NCI-H82 (cell line): ENCODE measurements at regions not wholly inside any gene's neighbourhood (a gene's known extent, or its start where the extent isn't known, plus 50 kb on each side); places are given as distances from the start of the nearest gene placed in this dataset.

Experiments used
- DNase-seq: peaks from one replicate; lab custom pipeline; 2025; lab: John Stamatoyannopoulos, UW

DNA sequence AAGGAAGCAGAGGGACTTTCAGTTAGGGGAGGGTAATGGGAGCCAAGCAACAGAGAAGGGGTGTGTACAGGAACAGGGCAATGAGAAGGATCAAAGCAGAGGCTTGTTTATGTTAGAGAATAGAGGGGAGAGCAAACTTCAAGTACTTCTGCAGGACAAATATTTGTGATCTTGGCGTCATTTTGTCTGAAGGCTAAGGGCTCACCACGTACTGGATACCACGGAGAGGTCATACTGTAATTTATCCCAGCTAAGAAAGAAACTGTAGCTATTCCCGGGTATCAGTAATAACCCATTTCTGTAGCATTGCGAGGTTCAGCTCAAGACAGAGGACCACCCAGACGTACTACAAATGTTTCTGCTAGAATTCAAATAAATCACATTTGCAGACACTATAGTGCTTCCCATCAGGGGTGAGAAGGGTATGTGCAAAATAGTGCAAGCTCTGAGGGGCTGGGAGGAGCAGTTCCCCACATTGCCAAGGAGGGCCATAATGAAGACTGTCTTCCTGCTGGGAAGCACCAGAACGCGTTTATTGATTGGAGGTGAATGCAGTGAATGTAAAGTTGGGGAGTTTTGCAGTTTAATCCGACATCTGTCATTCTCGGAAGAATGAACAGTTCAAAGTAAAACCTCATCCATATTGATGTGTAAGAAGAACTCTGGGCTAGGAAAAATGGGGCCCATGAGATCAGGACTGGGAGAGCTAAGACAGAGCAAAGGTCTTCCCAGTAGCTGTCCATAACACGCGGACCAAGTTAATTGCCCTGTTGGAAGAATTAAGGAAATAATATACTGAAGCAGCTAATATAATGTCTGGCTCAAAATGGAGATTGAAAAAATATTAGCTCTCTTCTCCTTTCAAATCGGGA lies 136.9 kb downstream of the RWDD3 start:
- DNase-seq, result no peak

DNA sequence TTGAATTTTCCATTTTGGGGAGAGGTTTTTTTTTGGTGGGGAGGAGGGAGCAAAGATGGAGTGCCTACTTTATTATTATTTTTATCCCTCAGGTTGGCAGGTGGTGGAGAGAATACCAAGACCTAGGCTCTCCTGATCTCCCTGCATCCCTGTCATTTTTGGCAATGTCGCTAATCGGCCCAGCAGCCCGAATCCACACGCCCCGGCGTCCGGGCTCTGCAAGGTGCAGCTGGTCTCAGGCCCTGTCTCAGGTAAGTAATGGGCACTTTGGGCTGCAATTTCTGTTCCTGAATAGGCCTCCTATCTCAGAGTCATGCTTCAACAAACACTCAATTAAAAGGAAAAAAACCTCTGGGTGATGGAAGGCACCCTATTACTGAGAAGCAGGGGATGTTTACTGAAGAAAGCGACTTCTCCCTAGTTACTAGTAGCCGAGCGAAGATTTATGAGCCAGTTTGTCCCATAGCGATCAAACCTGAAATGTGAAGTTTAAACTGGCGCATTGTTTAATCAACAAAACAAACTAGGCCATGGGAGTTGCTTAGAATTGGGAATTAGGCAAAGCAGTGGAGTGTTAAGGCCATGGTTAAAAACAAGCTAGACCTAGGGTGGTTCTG lies 137.8 kb downstream of the RWDD3 start:
- no peak for DNase-seq

DNA sequence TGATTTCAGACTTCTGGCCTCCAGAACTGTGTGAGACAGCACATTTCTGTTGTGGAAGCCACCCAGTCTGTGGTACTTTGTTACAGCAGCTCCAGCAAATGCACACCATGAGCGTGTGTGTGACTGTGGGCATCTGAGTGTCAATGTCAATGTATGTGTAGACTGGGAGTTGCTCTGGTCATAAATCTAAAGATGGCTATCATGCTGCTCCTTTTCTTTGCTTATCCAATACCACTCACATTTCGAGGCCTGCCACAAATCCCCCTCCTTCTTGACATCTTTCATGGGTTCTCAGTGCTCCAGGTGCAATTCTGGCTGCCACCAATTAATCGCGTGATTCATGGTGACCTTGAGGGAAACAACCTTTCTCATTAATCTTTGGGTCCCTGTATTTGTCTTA lies 141.2 kb downstream of the RWDD3 start:
- DNase-seq, result no peak

DNA sequence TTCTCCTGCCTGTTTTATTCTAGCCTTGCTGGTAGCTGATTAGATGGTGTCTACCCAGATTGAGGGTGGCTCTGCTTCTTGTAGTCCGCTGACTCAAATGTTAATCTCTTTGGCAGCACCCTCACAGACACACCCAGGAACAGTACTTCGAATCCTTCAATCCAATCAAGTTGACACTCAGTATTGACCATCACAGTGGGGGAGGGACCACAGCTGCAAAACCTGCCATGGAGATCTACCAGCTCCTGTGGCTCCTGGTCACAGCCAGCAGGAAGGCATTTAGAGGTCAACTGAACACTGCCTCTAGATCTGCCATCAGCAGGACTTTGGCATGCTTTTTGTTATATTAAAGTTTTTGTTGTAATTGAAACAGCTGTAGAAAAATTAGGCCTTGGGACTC lies 146.9 kb downstream of the RWDD3 start:
- DNase-seq, result peak; percentile 68

DNA sequence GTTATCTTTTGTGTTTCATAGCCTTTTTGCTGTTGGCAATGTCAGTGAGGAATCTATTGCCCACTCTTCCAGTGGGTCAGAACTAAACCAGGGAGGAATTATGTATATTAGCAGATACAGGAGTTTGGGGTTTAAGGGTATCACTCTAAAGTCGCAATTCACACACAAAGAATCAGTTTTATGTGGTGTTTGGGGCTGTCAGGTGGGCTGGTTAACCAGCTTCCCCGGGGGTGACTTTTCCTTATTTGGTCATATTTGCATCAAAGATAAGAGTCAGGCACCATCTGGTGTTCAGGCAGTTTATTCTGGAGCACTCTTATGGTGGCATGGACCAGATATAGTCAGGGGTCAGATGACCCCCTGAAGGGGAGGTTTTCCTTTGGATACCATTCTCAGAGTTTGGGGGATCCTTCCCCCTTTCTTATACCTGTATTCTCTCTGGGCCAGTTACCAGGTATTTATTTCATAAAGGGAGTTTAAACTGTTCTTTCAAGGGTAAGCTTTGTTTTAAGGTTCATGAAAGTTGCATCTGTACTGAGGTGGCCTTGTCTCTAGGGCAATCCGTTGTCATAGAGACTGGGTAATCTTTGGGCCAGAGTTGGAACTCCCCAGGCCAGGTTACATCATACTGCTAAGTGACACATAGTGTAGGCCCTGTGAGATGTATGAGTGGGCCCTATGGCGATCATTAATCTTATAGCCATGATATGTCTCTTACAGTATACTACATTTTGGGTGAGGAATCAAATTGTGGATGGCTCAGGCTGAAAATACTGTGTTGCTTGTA lies 148.2 kb downstream of the RWDD3 start:
- peak; percentile 30 for DNase-seq

DNA sequence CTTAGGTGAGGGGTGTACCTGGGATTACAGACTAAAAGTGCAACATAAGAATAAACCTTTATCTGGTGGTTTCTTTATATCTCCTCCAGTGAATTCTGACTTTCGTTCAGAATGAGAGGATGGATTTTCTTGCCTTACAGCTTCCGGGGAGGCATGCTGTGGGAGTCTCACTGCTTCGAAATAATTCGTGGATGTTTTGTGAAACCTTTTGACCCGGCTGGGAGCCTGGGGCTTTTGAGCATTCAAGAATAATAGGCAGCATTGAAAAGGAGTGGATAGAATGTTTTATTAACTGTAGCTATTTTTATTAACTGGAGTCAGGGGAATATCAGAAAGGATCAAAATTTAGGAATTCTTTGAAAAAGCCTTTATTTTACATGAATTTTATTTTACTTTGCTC lies 149.1 kb downstream of the RWDD3 start:
- DNase-seq, result no peak

DNA sequence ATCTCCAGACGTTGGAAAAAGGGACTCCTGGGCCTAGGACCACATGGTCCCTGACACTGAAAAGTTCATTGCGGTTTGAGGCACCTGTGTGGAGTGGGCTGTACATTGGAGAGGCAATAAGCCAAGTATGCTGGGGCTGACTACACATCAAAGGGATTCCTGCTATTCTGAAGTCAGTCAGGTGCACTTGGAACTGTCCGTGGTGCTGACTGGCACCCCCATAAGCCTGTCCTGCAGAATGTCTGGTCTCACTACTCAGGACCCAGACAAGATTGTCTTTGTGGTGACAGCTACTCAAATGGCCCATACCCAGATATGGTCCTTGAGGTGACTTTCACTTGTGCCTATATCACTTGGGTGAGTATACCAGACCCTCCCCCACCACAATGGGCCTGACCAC lies 150.6 kb downstream of the RWDD3 start:
- DNase-seq, result peak; percentile 31

DNA sequence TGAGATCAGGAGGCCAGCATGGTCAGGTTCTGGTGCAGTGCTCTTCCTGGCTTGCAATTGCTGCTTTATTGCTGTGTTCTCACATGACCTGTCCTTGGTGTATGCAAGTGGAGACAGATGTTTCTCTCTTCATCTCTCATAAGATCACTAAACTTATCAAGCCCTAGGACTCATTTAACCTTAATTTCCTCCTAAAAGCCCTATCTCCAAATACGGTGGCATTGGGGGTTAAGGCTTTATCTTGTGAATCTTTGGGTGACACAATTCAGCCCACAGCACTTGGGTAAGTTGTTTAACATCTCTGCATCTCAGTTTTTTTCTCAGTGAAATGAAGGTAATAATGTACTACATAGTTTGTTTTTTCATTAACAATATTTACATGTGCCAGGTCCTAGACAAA lies 152.4 kb downstream of the RWDD3 start:
- DNase-seq, result peak; percentile 7

DNA sequence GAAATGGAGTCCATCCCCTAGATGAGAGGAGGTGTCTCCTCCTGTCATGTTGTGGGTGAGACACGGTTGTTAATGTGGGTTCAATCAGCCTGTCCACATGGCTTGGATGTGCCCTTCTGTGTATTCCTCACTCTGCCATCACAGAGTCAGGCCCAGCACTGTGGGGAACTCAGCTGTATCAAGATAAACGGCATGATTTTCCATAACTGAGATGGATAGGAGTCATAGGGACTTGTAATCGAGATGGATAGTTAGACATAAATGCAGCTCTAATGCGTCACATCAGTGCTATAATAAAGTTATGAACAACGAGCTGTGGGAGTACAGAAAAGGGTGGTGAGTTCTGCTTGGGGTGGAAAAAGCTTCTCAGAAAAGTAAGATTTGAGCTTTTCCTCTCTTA lies 152.9 kb downstream of the RWDD3 start:
- no peak for DNase-seq

DNA sequence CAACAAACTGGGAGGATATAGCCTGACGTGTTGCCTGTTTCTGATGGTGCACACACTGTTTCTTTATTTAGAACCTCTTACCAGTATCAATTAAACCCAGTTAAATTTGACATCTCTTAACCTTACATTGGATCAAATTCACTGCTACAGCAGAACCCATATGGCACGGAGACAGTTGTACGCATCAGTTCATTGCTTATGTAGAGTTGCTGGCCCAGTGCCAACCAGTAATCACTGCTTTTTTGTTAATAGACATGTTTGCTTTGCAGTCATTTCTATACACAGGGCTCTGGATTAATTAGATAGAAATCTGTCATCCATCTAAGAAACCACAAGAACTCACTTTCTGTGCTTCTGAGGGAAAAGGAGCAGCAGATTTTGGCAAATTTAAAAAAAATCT lies 154.0 kb downstream of the RWDD3 start:
- peak; percentile 95 for DNase-seq

DNA sequence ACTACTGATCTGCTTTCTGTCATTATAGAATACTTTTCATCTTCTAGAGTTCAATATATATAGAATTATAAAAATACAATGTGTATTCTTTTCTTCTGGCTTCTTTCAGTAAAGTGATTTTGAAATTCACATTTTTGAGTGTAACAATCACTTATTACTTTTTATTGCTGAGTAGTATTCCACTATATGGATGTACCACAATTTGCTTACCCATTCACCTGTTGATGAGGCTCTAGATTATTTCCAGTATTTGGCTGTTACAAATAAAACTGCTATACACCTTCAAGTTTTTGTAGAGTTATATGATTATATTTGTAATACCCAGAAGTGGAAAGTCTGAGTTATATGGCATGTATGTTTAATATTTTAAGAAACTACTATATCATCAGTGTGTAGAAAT lies 159.4 kb downstream of the RWDD3 start:
- no peak for DNase-seq

DNA sequence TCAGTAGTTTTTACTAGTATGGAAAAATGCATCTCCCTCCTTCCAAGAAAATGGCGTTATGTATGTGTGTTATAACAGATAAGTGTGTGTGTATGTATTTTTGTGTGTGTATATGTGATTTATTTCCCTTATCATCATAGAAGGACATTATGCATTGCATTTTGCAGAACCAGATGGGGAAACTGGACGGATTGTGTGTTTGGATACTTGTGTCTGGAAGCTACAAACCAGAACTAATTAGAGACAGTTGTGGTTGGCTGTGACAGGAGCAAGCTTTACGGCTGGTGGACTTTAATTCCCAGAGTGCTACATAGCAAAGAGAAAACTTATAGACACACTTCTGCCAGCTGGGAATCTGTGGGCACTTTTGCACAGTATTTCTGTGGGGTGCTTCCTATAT lies 162.5 kb downstream of the RWDD3 start:
- no peak for DNase-seq

DNA sequence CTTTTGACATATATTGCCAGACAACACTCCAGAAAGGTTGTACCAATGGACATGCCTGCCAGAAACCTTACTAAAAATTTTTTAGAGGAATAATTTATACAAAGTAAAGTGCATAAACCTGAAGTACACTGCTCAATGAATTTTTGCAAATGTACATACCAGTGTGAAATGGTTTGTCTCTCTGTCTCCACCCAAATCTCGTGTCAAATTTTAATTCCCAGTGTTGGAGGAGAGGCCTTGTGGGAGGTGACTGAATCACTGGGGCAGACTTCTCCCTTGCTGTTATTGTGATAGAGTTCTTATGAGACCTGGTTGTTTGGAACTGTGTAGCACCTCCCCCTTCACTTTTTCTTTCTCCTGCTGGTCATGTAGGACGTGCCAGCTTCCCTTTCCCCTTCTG lies 168.8 kb downstream of the RWDD3 start:
- no peak for DNase-seq

DNA sequence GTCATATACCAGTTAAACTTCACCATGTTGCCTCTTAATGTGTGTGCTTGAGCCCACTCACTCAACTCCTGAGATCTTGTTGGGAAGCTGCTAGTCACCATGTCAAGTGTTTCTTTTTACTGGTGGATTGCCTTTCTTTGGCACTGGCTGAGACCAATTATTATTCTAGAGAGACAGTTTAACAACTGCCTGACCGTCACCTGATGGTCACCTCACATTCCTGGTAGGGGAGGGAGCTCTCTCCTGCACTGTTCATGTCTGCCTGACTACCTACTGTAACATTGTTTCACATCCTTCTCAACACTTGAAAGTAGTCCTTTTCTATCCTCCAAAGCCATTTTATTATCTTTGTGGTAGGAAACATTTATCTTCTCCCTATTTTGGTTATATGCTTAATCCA lies 172.3 kb downstream of the RWDD3 start:
- DNase-seq, result no peak

DNA sequence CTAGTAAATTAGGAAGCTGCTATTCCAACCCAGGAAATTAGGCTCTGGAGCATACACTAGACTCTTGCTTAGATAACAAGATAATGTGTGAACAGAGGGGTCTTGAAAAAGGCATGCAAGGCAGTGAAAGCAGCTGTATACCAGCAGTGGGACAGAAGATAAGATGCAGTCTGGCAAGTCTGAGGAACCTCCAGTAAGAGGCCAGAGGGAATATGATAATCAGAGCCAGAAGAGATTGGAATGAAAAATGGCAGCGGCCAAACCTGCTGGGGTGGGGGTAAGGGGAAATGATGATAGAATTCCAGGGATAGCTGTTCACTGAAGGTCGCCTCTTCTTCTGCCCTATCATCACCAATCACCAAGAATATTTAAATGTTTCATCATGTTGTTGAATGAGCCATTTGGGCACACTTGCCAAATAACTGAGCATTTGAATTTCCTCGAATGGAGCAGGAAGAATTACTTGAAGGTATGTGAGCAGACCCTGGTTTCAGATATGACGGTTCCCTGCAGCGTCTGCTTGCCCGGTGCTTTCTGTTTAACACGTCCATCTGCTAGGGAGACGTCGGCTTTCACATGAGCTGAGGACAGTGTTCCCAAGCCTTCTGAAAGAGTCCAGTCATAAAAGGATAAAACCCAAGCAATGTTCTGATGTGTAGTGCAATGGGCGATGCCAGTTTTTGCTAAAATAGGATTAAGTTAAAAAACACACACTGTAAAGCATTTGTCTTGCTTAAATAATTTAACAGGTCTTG lies 173.3 kb downstream of the RWDD3 start:
- DNase-seq, result peak; percentile 86

DNA sequence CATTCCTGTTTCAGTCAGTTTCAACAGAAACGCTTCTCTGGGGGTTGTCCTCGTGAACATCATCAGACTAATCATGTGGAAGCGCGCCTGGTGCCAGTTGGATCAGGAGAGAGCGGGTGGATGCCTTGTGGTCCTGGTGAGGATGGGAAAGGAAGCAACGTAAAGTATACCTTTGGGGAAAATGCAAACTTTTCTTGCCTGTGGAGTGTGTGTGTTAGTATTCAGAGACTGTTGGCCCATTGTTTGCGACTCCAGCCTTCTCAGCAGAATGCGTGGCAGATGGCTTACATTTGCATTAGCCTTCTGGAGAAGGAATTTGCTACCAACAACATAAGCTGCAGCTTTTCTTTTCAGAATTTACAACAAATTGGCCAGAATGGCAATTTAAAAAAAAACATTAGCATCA lies 173.9 kb downstream of the RWDD3 start:
- DNase-seq, result peak; percentile 91

DNA sequence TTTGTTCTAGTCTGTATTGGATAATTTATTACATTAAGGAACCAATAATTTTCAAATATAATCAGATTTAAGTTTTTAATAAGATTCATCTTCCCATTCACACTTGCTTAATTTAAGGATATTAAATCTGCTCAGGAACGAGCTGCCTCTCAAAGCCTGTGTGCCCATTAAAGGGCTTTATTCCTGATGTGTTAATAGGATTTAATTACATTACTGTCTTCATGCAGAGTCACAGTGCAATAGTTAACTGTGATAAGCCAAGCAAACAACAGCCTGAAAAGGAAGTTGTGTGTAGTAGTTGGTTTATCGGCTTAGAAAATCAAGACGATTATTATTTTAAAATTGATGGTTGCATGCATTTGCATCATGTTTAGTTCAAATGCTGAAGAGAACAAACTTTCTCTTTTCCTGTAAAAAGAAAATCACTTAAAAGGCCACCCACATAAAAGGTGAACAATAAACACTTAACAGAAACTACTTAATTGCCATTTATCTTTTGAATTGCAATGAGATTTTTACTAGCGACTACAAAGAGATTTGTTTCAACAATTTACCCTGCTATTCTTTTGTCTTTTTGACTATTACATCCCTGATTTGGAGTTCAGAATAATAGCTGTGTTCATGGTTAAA lies 174.6 kb downstream of the RWDD3 start:
- peak; percentile 96 for DNase-seq

DNA sequence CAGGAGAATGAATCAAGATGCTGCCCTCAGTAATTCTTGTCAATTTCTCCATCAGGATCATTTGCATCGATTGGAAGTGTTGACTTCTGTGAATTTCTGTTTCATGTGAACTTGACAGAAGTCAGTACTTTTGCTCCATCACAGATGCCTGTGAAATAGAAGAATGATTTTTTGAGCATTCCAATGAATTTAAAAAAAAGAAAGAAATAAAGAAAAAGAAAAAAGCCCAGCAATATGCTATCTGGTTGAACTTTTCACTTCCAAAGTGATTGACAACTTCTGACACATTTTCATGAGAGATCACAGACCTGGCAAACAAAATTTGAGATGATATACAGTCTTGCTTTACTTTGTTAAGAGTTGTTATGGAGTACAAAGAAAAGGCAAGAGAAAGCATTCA lies 175.3 kb downstream of the RWDD3 start:
- no peak for DNase-seq

DNA sequence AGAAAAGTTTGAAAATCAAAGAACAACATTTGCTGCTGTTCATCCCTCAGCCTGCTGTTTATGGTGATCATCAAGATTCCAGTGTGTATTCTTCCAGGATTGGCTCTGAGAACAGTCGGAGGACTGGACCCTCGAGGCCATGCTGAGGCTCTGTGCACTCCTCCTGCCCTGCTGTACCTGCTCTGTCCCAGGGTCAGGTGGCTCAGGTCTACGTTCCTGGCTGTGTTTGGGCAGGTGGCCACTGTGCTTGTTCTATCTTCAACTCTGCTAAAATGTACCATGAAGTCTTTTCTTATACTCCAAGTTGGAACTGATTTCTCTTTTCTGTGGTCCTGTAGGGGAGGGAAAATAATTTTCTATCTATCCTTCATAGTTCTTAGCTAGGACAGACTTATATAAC lies 175.9 kb downstream of the RWDD3 start:
- no peak for DNase-seq

DNA sequence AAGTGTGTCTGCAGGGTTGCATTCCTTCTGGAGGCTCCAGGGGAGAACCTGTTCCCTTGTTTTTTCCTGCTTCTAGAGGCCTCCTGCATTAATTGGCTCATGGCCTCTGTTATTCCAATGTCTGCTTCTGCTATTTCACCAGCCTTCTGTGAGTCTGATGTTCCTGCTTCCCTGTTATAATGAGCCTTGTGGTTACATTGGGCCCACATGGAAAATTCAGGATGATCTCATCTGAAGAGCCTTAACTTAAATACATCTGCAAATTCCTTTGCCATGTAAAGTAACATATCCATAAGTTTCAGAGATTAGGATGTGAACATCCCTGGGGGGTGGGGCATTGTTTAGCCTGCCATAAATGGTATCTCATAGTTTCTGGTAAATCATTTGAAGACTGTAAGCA lies 181.1 kb downstream of the RWDD3 start:
- no peak for DNase-seq

DNA sequence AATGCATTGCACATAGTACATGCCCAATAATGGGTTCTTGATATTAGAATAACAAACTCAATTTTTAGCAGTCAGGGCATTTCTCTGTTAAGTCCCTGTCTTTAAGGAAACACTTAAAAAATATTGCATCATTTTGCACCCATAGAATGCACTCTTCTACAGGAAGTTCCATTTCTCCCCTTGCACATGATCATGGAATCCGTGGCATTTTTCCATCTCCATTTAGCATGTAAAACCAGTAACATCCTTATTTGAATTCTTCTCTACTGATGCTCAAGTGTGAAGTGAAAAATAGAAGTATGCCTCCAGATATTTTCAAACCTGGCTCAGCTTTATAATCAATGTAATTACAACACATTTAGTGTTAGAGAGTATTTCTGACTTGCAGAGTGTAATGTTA lies 192.8 kb downstream of the RWDD3 start:
- no peak for DNase-seq

DNA sequence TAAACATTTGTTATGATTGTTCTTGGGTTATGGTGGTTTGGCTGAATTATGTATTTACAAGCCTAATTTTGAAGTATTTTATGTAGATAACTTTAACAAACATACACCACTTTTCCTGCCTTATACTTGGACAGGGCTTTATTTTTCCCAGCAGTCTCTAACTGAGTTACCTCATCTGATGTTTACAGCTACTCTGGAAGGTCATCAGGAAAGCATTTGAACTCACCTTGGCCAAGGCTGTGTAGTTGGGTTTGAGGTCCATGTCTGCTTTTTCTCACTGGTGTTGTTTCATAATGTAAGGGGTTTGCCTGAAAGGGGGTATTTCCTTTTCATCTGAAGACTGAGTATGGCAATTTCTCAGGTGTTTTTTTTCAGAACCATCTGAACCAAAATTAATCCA lies 193.5 kb downstream of the RWDD3 start:
- no peak for DNase-seq
